ENCODE measurements at regions not wholly inside any gene's neighbourhood (a gene's known extent, or its start where the extent isn't known, plus 50 kb on each side); places are given as distances from the start of the nearest gene placed in this dataset.

GRCh38 chr6:144477856-144478255 is 192.7 kb downstream of the UTRN start:
- Histone ChIP-seq H3K36me3 (no peaks in the 10 kb centered on the region), H3K9me3 (ENCODE audit: severe bottlenecking) (no peaks in the 10 kb centered on the region), H3K27ac (no peak overlapping the region), H3K4me3 (ENCODE audit: low read depth, low read length) (no peak overlapping the region), H3K27me3 (ENCODE audit: insufficient read depth, low read depth, severe bottlenecking) (no peaks in the 10 kb centered on the region)
- TF ChIP-seq CTCF (IDR thresholded peaks at IDR 0.05; ENCODE audit: low read depth, low read length), result no peak
- no peak for DNase-seq

- H3K9me3 ChIP-seq (ENCODE audit: severe bottlenecking), result no peaks in the 10 kb centered on the region
- H3K4me3 ChIP-seq (ENCODE audit: low read depth, low read length), result no peak overlapping the region
- no peaks in the 10 kb centered on the region for H3K36me3 ChIP-seq
- no peak for TF ChIP-seq CTCF (IDR thresholded peaks at IDR 0.05; ENCODE audit: low read depth, low read length)
- H3K27ac ChIP-seq, result no peak overlapping the region
- no peak for DNase-seq
- no peaks in the 10 kb centered on the region for H3K27me3 ChIP-seq (ENCODE audit: insufficient read depth, low read depth, severe bottlenecking)
These were observed 193.3 kb downstream of the UTRN start for GRCh38 chr6:144478483-144478882.

GRCh38 chr6:144479991-144480390 is 194.9 kb downstream of the UTRN start:
- no peak for DNase-seq
- H3K27ac ChIP-seq, result no peak overlapping the region
- H3K36me3 ChIP-seq, result no peaks in the 10 kb centered on the region
- no peaks in the 10 kb centered on the region for H3K9me3 ChIP-seq (ENCODE audit: severe bottlenecking)
- TF ChIP-seq CTCF (IDR thresholded peaks at IDR 0.05; ENCODE audit: low read depth, low read length), result no peak
- no peak overlapping the region for H3K4me3 ChIP-seq (ENCODE audit: low read depth, low read length)
- H3K27me3 ChIP-seq (ENCODE audit: insufficient read depth, low read depth, severe bottlenecking), result no peaks in the 10 kb centered on the region

- no peaks in the 10 kb centered on the region for H3K9me3 ChIP-seq (ENCODE audit: severe bottlenecking)
- no peaks in the 10 kb centered on the region for H3K27me3 ChIP-seq (ENCODE audit: insufficient read depth, low read depth, severe bottlenecking)
- no peaks in the 10 kb centered on the region for H3K36me3 ChIP-seq
- H3K27ac ChIP-seq, result no peak overlapping the region
- H3K4me3 ChIP-seq (ENCODE audit: low read depth, low read length), result no peak overlapping the region
- TF ChIP-seq CTCF (IDR thresholded peaks at IDR 0.05; ENCODE audit: low read depth, low read length), result no peak
- DNase-seq, result no peak
These were observed 195.3 kb downstream of the UTRN start for GRCh38 chr6:144480473-144480872.

GRCh38 chr6:144481527-144481926 is 196.4 kb downstream of the UTRN start:
- DNase-seq, result no peak
- Histone ChIP-seq H3K9me3 (ENCODE audit: severe bottlenecking) (no peaks in the 10 kb centered on the region), H3K27ac (no peak overlapping the region), H3K36me3 (no peaks in the 10 kb centered on the region; the same call in 1 of the 2 replicates), H3K4me3 (ENCODE audit: low read depth, low read length) (no peak overlapping the region), H3K27me3 (ENCODE audit: insufficient read depth, low read depth, severe bottlenecking) (no peaks in the 10 kb centered on the region)
- TF ChIP-seq CTCF (IDR thresholded peaks at IDR 0.05; ENCODE audit: low read depth, low read length), result no peak

GRCh38 chr6:144482142-144482541 is 197.0 kb downstream of the UTRN start:
- Histone ChIP-seq H3K4me3 (ENCODE audit: low read depth, low read length) (no peak overlapping the region), H3K27me3 (ENCODE audit: insufficient read depth, low read depth, severe bottlenecking) (no peaks in the 10 kb centered on the region), H3K9me3 (ENCODE audit: severe bottlenecking) (no peaks in the 10 kb centered on the region), H3K36me3 (no peaks in the 10 kb centered on the region; the same call in 1 of the 2 replicates), H3K27ac (no peak overlapping the region)
- DNase-seq, result peak; percentile 68
- TF ChIP-seq CTCF (IDR thresholded peaks at IDR 0.05; ENCODE audit: low read depth, low read length), result peak; percentile 71

Measured in WERI-Rb-1 (cell line).